Right atrium auricular region (tissue), 2 donors: ENCODE measurements at regions not wholly inside any gene's neighbourhood (a gene's known extent, or its start where the extent isn't known, plus 50 kb on each side); places are given as distances from the start of the nearest gene placed in this dataset.
"Not testable (repeated sequence)": the region's sequence is repeated elsewhere in the genome, so short reads cannot be mapped to it uniquely, and the experiment has no call there.

Source experiments
- DNase-seq: peaks from one replicate; pipeline ENCODE4 v3.0.0-alpha.2; 2019; ENCODE audit warnings: low spot score
- H3K27ac ChIP-seq, 2 donors: fragments of 200-600 bp; sonication (generic); 1 replicate in 1 of 2; 2 replicates in 1 of 2; pipeline ENCODE4 v1.5.1; 2016 to 2019
- H3K27me3 ChIP-seq, 2 donors: fragments of 200-600 bp; sonication (generic); one replicate each; pipeline versions ENCODE4 v1.5.1 to v1.6.0; 2017 to 2019
- H3K36me3 ChIP-seq: fragments of 200-600 bp; sonication (generic); one replicate; pipeline ENCODE4 v1.5.1; 2016
- H3K4me1 ChIP-seq, 2 donors: fragments of 200-600 bp; sonication (generic); one replicate each; pipeline versions ENCODE4 v1.5.1 to v1.6.0; 2017 to 2019
- H3K4me3 ChIP-seq, 2 donors: fragments of 200-600 bp; sonication (generic); 1 replicate in 1 of 2; 2 replicates in 1 of 2; pipeline ENCODE4 v1.5.1; 2017 to 2019; ENCODE audit warnings: mild to moderate bottlenecking in 1 of 2, moderate library complexity in 1 of 2
- H3K9me3 ChIP-seq, 2 donors: fragments of 200-600 bp; sonication (generic); one replicate each; pipeline ENCODE4 v1.5.1; 2019
- TF ChIP-seq, protein P1 (sequence below), 2 donors: fragments of 200-600 bp; sonication (generic); IDR thresholded peaks; one replicate each; pipeline ENCODE4 v1.5.1; 2019; ENCODE audit warnings: antibody characterized with exemption in 2 of 2

DNA sequence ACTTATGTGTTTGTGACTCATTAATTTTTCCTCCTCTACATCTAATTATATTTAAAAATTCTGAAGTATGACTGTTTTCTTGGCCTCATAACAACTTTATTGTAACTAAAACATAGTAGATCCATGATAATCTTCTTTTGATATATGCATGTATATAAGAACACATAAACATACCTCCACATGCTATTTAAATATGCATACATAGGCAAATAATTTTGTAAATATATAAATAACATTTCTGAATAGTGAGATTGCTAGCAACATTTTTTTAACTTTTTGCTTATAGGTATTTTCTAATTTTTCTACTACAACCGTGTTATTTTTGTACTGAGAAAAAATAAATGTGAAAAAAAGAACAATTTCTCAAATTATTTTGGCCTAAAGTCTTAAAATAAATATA, 627.6 kb downstream of the HTR1B start:
- no peak overlapping the region for H3K27ac ChIP-seq
- TF ChIP-seq, protein P1, sequence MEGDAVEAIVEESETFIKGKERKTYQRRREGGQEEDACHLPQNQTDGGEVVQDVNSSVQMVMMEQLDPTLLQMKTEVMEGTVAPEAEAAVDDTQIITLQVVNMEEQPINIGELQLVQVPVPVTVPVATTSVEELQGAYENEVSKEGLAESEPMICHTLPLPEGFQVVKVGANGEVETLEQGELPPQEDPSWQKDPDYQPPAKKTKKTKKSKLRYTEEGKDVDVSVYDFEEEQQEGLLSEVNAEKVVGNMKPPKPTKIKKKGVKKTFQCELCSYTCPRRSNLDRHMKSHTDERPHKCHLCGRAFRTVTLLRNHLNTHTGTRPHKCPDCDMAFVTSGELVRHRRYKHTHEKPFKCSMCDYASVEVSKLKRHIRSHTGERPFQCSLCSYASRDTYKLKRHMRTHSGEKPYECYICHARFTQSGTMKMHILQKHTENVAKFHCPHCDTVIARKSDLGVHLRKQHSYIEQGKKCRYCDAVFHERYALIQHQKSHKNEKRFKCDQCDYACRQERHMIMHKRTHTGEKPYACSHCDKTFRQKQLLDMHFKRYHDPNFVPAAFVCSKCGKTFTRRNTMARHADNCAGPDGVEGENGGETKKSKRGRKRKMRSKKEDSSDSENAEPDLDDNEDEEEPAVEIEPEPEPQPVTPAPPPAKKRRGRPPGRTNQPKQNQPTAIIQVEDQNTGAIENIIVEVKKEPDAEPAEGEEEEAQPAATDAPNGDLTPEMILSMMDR (IDR thresholded peaks at IDR 0.05), result no peak
- no peaks in the 10 kb centered on the region for H3K9me3 ChIP-seq
- no peaks in the 10 kb centered on the region for H3K27me3 ChIP-seq
- no peak for DNase-seq
- H3K36me3 ChIP-seq, result no peaks in the 10 kb centered on the region
- no peak overlapping the region for H3K4me3 ChIP-seq
- no peaks in the 10 kb centered on the region for H3K4me1 ChIP-seq

DNA sequence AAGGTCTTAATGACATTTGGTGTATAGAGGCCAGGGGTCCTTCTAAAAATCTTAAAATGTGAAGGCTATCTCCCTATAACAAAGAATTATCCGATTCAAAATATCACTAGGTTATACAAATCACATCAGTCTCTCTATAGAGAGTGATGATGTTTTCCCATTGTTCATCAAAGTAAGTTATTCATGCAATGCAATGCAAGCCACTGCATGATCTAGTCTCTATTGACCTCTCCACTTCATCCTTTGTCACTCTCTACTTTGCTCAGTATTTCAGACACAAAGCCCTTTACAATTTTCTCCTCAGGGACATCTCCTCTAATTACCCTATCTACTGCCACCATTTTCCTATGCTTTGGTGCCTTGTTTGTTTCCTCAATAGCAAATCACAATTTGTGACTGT, 628.0 kb downstream of the HTR1B start:
- Histone ChIP-seq H3K9me3 (no peaks in the 10 kb centered on the region), H3K27ac (no peak overlapping the region), H3K4me1 (no peaks in the 10 kb centered on the region), H3K36me3 (no peaks in the 10 kb centered on the region), H3K4me3 (no peak overlapping the region), H3K27me3 (no peaks in the 10 kb centered on the region)
- TF ChIP-seq, protein P1 (IDR thresholded peaks at IDR 0.05), result no peak
- DNase-seq, result no peak

DNA sequence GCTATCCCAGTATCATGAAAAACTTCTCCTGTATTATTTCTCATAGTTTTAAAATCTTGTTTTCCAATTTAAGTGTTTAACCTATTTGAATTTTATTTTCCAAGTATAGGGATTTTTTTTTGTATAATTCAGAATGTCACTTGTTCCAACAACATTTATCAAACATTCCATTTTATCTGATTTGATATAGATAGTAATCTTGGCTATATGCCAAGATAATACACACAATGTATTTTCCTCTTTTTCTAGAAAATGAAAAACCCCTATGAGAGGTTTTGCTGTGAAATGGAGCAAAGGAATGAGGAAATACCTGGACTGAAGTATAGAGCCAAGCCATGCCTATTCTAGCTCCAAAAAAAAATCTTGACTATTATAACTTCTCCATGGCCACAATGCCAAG, 628.9 kb downstream of the HTR1B start:
- Histone ChIP-seq H3K27me3 (no peaks in the 10 kb centered on the region), H3K4me3 (no peak overlapping the region), H3K36me3 (no peaks in the 10 kb centered on the region), H3K4me1 (no peaks in the 10 kb centered on the region), H3K27ac (no peak overlapping the region), H3K9me3 (peaks cover 0 to under 1% of the 10 kb centered on the region in 2 donors)
- no peak for DNase-seq
- TF ChIP-seq, protein P1 (IDR thresholded peaks at IDR 0.05), result no peak

DNA sequence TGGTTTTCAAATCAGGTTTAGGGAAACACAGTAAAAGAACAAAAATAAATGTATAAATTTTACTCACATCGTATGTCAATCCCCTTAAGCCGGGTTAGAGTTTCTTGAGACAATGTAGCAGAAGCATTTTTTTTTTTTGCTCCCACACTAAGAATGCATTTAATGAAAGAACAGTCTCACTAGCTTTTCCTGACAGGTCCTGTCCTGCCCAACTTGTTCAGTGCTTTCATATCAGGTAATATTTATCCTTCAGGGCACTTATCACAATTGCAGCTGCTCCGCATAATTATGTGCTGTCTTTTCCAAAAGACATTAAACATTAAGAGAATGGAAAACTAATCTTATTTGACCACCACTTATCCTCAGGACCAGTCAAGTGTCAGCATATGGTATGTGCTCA, 632.0 kb downstream of the HTR1B start:
- no peak for DNase-seq
- H3K9me3 ChIP-seq, result peaks cover 0 to 12% of the 10 kb centered on the region in 2 donors
- H3K27ac ChIP-seq, result no peak overlapping the region
- TF ChIP-seq, protein P1 (IDR thresholded peaks at IDR 0.05), result no peak
- H3K4me1 ChIP-seq, result no peaks in the 10 kb centered on the region
- no peaks in the 10 kb centered on the region for H3K36me3 ChIP-seq
- no peaks in the 10 kb centered on the region for H3K27me3 ChIP-seq
- H3K4me3 ChIP-seq, result no peak overlapping the region

DNA sequence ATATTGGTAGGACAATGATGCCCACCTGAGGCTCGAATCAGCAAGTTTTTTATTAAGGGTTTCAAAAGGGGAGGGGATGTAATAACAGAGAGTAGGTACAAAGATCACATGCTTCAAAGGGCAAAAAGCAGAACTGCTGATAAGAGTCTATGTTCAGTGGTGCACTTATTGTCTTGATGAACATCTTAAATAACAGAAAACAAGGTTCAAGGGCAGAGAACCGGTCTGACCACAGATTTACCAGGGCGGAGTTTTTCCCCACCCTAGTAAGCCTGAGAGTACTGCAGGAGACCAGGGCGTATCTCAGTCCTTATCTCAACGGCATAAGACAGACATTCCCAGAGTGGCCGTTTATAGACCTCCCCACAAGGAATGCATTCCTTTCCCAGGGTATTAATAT, 639.7 kb downstream of the HTR1B start:
- not testable (repeated sequence) for DNase-seq, H3K4me1 ChIP-seq, H3K27me3 ChIP-seq, H3K36me3 ChIP-seq, H3K4me3 ChIP-seq, H3K27ac ChIP-seq
- peaks cover 0 to 31% of the 10 kb centered on the region in 2 donors for H3K9me3 ChIP-seq

DNA sequence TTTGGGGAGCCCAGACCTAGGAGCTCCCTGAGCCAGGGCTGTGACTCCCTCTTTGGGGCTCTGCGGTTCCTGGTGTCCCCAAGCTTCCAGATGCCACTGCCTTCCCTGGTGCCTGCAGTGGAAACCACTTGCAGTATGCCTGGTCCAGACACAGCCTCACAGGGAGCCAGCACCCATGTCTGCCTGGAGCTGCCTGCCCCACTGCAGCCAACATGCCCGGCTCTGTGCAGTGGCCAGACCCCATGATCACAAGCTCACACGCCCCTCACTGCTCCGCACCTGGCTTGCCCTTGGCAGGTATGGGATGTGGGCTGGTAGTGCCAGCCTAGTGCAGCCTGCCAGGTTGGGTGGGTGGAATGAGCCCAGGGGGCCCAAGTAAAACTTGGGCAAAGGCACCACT, 644.8 kb downstream of the HTR1B start:
- Histone ChIP-seq H3K4me1 (peaks cover 0 to 5% of the 10 kb centered on the region in 2 donors), H3K4me3 (no peak overlapping the region), H3K36me3 (no peaks in the 10 kb centered on the region), H3K27ac (no peak overlapping the region), H3K27me3 (no peaks in the 10 kb centered on the region), H3K9me3 (peaks cover 0 to 14% of the 10 kb centered on the region in 2 donors)
- TF ChIP-seq, protein P1 (IDR thresholded peaks at IDR 0.05), result no peak
- no peak for DNase-seq
